Liver (tissue), 8 donors: ENCODE measurements at regions not wholly inside any gene's neighbourhood (a gene's known extent, or its start where the extent isn't known, plus 50 kb on each side); places are given as distances from the start of the nearest gene placed in this dataset.

ENCODE experiments used
- DNase-seq: peaks from one replicate; pipeline ENCODE4 v3.0.0-alpha.2; 2017; ENCODE audit warnings: low spot score
- H3K27ac ChIP-seq, 2 donors: one replicate each; pipeline ENCODE4 v1.7.0; 2013; ENCODE audit warnings: inconsistent platforms in 2 of 2, low read length in 2 of 2, control low read depth in 1 of 2, low read depth in 1 of 2, mild to moderate bottlenecking in 1 of 2
- H3K27me3 ChIP-seq, 4 donors: one replicate each; pipeline versions ENCODE4 v1.6.1 to v1.7.0; 2013; ENCODE audit warnings: low read length in 3 of 4, inconsistent platforms in 1 of 4, mild to moderate bottlenecking in 1 of 4, moderate library complexity in 1 of 4; ENCODE audit not compliant: control insufficient read depth in 4 of 4, insufficient read depth in 4 of 4
- H3K36me3 ChIP-seq, 4 donors: one replicate each; pipeline versions ENCODE4 v1.6.1 to v1.7.0; 2013; ENCODE audit warnings: low read length in 3 of 4, mild to moderate bottlenecking in 3 of 4, low read depth in 1 of 4, moderate library complexity in 1 of 4; ENCODE audit not compliant: control insufficient read depth in 4 of 4, insufficient read depth in 3 of 4
- H3K4me1 ChIP-seq, 4 donors: one replicate each; pipeline versions ENCODE4 v1.6.1 to v1.7.0; 2013; ENCODE audit warnings: low read length in 3 of 4, mild to moderate bottlenecking in 3 of 4, moderate library complexity in 1 of 4; ENCODE audit not compliant: control insufficient read depth in 4 of 4, insufficient read depth in 4 of 4
- H3K4me3 ChIP-seq, 3 donors: one replicate each; pipeline versions ENCODE4 v1.6.1 to v1.7.0; 2013; ENCODE audit warnings: low read length in 3 of 3, control low read depth in 1 of 3, low read depth in 1 of 3, mild to moderate bottlenecking in 1 of 3
- H3K9ac ChIP-seq, 2 donors: one replicate each; pipeline ENCODE4 v1.7.0; 2013; ENCODE audit warnings: low read length in 2 of 2, mild to moderate bottlenecking in 2 of 2, moderate library complexity in 2 of 2, control low read depth in 1 of 2, low read depth in 1 of 2
- H3K9me3 ChIP-seq, 4 donors: one replicate each; pipeline versions ENCODE4 v1.6.1 to v1.7.0; 2013; ENCODE audit warnings: low read length in 3 of 4; ENCODE audit not compliant: control insufficient read depth in 4 of 4
- CTCF ChIP-seq: fragments of 150-350 bp; IDR thresholded peaks from 2 replicates; pipeline ENCODE4 v1.5.1; 2017; ENCODE audit warnings: improper control_type of control experiment, low read depth, low read length; ENCODE audit not compliant: missing input control
- EGR1 ChIP-seq, 2 donors: IDR thresholded peaks; 2 replicates each; pipeline ENCODE4 v1.6.1; 2016 to 2018; ENCODE audit warnings: antibody characterized with exemption in 2 of 2, low read depth in 2 of 2
- FOXA1 ChIP-seq: IDR thresholded peaks from 2 replicates; pipeline ENCODE4 v1.6.1; 2016; ENCODE audit warnings: antibody characterized with exemption
- FOXA2 ChIP-seq: IDR thresholded peaks from 2 replicates; pipeline ENCODE4 v1.6.1; 2016; ENCODE audit warnings: antibody characterized with exemption
- GABPA ChIP-seq, 2 donors: IDR thresholded peaks in 1 of 2; conservative IDR thresholded peaks in 1 of 2; 2 replicates each; pipeline ENCODE4 v1.6.1; 2016; ENCODE audit warnings: antibody characterized with exemption in 2 of 2, mild to moderate bottlenecking in 1 of 2, moderate library complexity in 1 of 2
- HNF4A ChIP-seq, 2 donors: conservative IDR thresholded peaks; 2 replicates each; pipeline ENCODE4 v1.6.1; 2016; ENCODE audit warnings: antibody characterized with exemption in 2 of 2, mild to moderate bottlenecking in 2 of 2
- HNF4G ChIP-seq: IDR thresholded peaks from 2 replicates; pipeline ENCODE4 v1.6.1; 2016; ENCODE audit warnings: antibody characterized with exemption
- JUND ChIP-seq, 2 donors: IDR thresholded peaks; 2 replicates each; pipeline ENCODE4 v1.6.1; 2016; ENCODE audit warnings: antibody characterized with exemption in 2 of 2
- MAX ChIP-seq: IDR thresholded peaks from 2 replicates; pipeline ENCODE4 v1.6.1; 2016; ENCODE audit warnings: antibody characterized with exemption
- NR2F2 ChIP-seq: IDR thresholded peaks from 2 replicates; pipeline ENCODE4 v1.6.1; 2016; ENCODE audit warnings: antibody characterized with exemption
- RAD21 ChIP-seq, 2 donors: IDR thresholded peaks; 2 replicates each; pipeline ENCODE4 v1.6.1; 2016; ENCODE audit warnings: antibody characterized with exemption in 2 of 2, mild to moderate bottlenecking in 2 of 2
- REST ChIP-seq: IDR thresholded peaks from 2 replicates; pipeline ENCODE4 v1.6.1; 2016; ENCODE audit warnings: antibody characterized with exemption, mild to moderate bottlenecking
- RXRA ChIP-seq, 2 donors: IDR thresholded peaks; 2 replicates each; pipeline ENCODE4 v1.6.1; 2017 to 2018; ENCODE audit warnings: antibody characterized with exemption in 2 of 2, mild to moderate bottlenecking in 1 of 2
- SP1 ChIP-seq: IDR thresholded peaks from 2 replicates; pipeline ENCODE4 v1.6.1; 2018; ENCODE audit warnings: antibody characterized with exemption, mild to moderate bottlenecking
- TAF1 ChIP-seq: conservative IDR thresholded peaks from 2 replicates; pipeline ENCODE4 v1.6.1; 2016; ENCODE audit warnings: antibody characterized with exemption, mild to moderate bottlenecking
- YY1 ChIP-seq: IDR thresholded peaks from 2 replicates; pipeline ENCODE4 v1.6.1; 2016; ENCODE audit warnings: antibody characterized with exemption, mild to moderate bottlenecking
- ZBTB33 ChIP-seq: IDR thresholded peaks from 2 replicates; pipeline ENCODE4 v1.6.1; 2016; ENCODE audit warnings: antibody characterized with exemption
- WGBS: extraction: QIAGEN DNeasy Blood & Tissue Kit; methylation state at CpG from one replicate; pipeline ENCODE4 v1.1.7; 2013; 5-methylcytosine and 5-hydroxymethylcytosine counted together
- TF ChIP-seq, protein P1 (sequence below): IDR thresholded peaks from 2 replicates; pipeline ENCODE4 v1.6.1; 2016; ENCODE audit warnings: antibody characterized with exemption
- donor health status: healthy.
- donor health status: healthy.
- donor health status: healthy.
- donor health status: healthy.
- donor health status: healthy.

DNA sequence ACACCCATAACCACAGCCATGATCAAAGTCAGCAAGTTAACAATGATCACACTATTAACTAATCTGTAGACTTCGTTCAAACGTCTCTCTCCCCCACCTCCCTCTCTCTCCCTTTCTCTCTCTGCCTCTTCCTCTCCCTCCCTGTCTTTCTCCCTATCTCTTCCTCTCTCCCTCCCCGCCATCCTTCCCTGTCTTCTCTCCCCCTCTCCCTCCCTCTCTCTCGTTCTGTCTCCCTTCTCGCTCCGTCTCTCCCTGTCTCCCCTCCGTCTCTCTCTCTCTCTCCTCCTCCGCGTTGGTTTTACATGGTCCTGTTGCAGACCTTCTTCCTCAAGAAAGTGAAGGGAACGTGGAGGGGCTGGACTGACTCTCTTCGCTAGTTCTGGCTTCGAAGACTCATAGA, 308.9 kb upstream of the FOXQ1 start:
- Histone ChIP-seq H3K27ac (no peak overlapping the region), H3K27me3 (no peaks in the 10 kb centered on the region), H3K36me3 (no peaks in the 10 kb centered on the region), H3K9ac (no peak overlapping the region), H3K4me1 (no peaks in the 10 kb centered on the region), H3K4me3 (no peak overlapping the region), H3K9me3 (no peaks in the 10 kb centered on the region)
- 90% methylated on average over 12 of the region's 12 CpGs for WGBS
- no peak for DNase-seq
- no peak for TF ChIP-seq REST
- TF ChIP-seq FOXA1: no peak
- no peak for TF ChIP-seq RAD21 (IDR thresholded peaks at IDR 0.05)
- no peak for TF ChIP-seq YY1
- TF ChIP-seq HNF4G: no peak
- no peak for TF ChIP-seq EGR1 (IDR thresholded peaks at IDR 0.05; ENCODE audit: low read depth in 2 of 2)
- TF ChIP-seq CTCF: no peak
- no peak for TF ChIP-seq NR2F2
- TF ChIP-seq MAX: no peak
- no peak for TF ChIP-seq FOXA2
- TF ChIP-seq HNF4A (conservative IDR thresholded peaks at IDR 0.05): no peak
- no peak for TF ChIP-seq TAF1
- TF ChIP-seq ZBTB33: no peak
- no peak for TF ChIP-seq GABPA (IDR thresholded peaks at IDR 0.05 in 1 of 2, conservative IDR thresholded peaks at IDR 0.05 in 1 of 2)
- TF ChIP-seq, protein P1, sequence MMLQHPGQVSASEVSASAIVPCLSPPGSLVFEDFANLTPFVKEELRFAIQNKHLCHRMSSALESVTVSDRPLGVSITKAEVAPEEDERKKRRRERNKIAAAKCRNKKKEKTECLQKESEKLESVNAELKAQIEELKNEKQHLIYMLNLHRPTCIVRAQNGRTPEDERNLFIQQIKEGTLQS: no peak

- no peak overlapping the region for H3K4me3 ChIP-seq
- H3K27me3 ChIP-seq: no peaks in the 10 kb centered on the region
- no peaks in the 10 kb centered on the region for H3K4me1 ChIP-seq
- 88% methylated on average over 12 of the region's 12 CpGs for WGBS
- H3K27ac ChIP-seq: no peak overlapping the region
- no peaks in the 10 kb centered on the region for H3K36me3 ChIP-seq
- no peak for DNase-seq
- no peaks in the 10 kb centered on the region for H3K9me3 ChIP-seq
- no peak overlapping the region for H3K9ac ChIP-seq
- TF ChIP-seq JUND (IDR thresholded peaks at IDR 0.05): no peak
- TF ChIP-seq SP1: no peak
- no peak for TF ChIP-seq ZBTB33
- no peak for TF ChIP-seq CTCF
- TF ChIP-seq YY1: no peak
- no peak for TF ChIP-seq RXRA (IDR thresholded peaks at IDR 0.05)
- no peak for TF ChIP-seq MAX
- TF ChIP-seq HNF4A (conservative IDR thresholded peaks at IDR 0.05): no peak
- TF ChIP-seq FOXA1: no peak
- no peak for TF ChIP-seq GABPA (IDR thresholded peaks at IDR 0.05 in 1 of 2, conservative IDR thresholded peaks at IDR 0.05 in 1 of 2)
Measured at GRCh38 chr6:1001655-1002349, 308.9 kb upstream of the EXOC2 start.
